IPS DF 19.7 (cell line): ENCODE measurements at regions not wholly inside any gene's neighbourhood (a gene's known extent, or its start where the extent isn't known, plus 50 kb on each side); places are given as distances from the start of the nearest gene placed in this dataset.

Source experiments
- DNase-seq: peaks from one replicate; pipeline ENCODE4 v3.0.0-alpha.2; 2013; ENCODE audit warnings: low read depth, low spot score

DNA sequence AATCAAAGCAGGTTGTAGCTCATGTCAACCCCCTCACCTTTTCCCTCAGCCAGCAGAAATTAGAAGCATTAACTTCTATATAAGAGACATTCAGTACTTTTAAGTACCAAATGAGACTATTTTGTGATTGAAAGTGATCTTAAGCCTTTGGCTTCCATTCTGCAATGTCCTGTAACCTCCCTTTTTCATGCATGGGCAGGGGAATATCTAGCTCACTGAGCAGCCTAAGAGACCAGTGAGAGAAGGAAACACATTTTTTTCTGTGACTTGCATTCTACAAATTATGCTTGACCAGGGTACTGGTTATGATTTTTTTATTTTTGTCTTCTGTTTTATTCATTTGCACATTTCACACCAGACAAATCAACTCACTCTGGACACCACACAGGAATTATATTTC, 369.6 kb downstream of the KCTD12 start:
- DNase-seq, result no peak

DNA sequence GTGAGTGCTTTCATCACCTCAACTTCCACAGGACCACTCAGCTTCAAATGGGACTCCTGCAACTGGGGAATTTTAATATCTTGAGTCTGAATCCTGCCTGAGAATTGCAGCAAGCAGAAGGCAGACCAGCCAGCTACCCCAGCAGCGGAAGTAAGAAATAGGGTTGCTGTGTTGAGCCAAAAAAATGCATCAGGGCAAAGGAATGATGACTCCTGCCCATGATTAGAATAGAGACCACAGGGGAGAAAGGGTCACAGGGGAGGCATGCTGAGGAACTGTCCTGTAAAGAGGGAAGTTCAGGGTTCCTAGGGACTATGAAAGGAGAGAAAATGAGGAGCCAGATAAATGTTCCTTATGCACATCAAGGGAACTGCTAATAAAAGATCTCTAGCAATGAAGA, 370.2 kb downstream of the KCTD12 start:
- DNase-seq, result no peak

DNA sequence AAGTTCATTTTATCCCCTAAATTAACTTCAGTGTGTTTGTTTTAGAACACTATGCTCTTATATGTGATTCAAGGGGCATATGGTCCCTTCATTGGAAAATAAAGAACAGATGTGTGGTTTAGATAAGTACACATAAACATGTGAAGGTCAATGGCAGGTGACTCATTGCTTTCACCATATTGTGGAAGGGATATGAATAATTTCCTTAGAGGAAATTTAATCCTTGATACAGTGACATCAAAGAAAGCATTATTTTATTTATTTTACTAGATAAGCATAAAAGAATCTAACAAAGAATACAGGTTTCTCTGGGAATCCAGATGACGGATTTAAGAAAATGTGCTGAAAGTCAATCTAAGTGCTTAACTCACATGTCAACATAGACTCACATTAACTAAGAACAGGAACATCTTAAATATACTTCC, 373.5 kb downstream of the KCTD12 start:
- no peak for DNase-seq

- DNase-seq, result no peak
These were observed 380.8 kb downstream of the KCTD12 start for GRCh38 chr13:76505437-76505836.

- no peak for DNase-seq
These were observed 382.4 kb downstream of the KCTD12 start for GRCh38 chr13:76503766-76504165.

DNA sequence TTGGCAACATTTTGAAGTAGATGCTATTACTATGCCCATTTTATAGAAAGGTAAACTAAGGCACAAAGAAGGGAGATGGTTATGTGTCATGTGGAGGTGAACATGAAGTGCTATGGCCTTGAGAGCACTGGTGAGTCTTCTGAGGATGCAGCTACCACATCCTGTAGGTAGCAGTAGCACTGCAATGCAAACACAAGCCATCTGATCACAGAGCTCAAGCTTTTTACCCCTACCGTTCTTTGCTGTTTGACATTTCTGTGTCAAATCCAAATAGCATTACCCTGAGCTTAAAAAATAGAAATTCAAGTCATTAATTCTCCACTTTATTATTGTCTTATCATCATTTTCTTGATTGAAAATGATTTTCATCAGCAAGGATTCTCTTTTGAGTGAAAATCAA, 382.9 kb downstream of the KCTD12 start:
- no peak for DNase-seq

DNA sequence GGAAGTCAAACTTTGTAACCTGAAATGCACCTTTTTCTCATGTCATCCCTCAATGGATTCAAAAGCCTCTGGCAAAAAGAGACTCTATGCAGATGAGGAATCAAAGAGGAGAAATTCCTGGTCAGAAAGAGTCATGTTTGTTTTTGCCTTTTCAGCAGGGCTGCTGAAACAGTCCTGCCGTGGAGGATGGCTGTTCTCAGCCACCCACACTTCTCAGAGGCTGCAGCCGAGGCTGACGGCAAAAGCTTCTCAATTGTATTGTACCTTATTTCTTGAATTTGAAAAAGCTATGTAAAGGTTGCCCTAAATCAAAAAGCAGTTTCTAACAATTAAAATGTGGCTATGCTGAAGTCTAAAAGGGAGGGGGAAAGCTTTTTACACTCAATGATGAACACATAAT, 385.3 kb downstream of the KCTD12 start:
- no peak for DNase-seq

- no peak for DNase-seq
These were observed 386.3 kb downstream of the KCTD12 start for GRCh38 chr13:76499891-76500290.

DNA sequence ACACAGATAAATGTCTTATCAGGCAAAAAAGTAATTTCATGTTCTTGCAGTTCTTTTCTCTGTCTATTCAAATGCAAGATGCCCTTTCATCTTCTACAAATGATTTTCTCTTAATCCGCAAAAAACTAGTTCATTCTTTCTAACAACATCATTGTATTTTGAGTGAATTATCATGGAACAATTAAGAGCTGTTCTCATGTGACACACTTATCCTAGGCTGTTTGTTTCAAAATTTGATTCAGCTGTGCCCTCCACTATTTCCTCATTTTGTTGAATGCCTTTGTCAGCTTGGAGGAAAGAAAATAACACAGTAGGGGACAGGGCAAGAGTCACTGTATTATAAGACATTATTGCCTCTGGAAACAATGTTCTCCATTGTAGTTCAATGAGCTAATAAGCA, 396.9 kb downstream of the KCTD12 start:
- DNase-seq, result no peak

- DNase-seq, result no peak
These were observed 404.5 kb downstream of the KCTD12 start for GRCh38 chr13:76481738-76482137.

- DNase-seq, result no peak
These were observed 411.2 kb downstream of the KCTD12 start for GRCh38 chr13:76474966-76475365.

DNA sequence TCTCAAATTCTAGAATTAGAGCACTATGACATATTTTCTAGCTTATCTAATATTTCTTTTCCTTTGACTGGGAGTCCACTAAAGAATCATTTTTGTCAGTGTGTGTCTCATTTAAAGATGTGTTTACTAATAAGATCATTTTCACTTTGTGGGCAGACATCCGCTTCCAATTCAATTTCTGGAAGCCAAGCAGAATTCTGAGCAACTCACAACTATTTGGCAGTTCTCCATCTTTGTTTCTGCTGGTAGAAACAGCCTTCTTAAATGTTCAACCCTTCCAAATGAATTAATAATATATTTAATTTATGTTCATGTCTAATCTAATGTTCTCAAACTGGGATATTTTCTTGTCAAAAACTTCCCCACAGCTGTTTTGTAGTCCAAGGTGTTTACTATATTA, 411.8 kb downstream of the KCTD12 start:
- no peak for DNase-seq

DNA sequence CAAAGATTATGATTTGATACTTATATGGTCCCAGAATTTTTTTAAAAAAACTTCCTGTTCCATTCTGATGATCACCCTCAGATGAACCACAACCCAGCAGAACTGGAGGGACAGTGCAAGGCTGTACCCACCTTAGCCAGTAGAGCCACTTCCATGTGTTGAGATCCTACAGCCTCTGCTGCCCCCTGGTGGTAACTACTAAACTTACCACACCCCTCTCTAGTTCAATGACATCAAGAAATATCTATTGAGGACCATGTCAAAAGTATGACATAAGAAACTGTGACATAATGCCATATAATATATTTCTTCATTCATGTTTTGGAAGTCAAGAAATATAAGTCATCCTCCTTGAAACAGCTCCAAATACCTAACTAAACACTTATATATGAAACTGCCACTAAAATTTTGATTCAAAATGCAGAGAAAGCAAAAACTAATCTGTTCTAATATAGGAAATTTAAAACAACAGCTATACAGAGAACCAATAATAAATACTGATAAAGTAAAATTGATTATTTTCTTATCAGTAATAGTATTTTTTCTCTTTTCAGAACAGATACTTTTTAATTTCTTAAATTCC, 412.6 kb downstream of the KCTD12 start:
- peak; percentile 30 for DNase-seq

- DNase-seq, result no peak
These were observed 413.3 kb downstream of the KCTD12 start for GRCh38 chr13:76472916-76473315.

GRCh38 chr13:76471486-76471885, 414.7 kb downstream of the KCTD12 start:
- DNase-seq, result no peak

DNA sequence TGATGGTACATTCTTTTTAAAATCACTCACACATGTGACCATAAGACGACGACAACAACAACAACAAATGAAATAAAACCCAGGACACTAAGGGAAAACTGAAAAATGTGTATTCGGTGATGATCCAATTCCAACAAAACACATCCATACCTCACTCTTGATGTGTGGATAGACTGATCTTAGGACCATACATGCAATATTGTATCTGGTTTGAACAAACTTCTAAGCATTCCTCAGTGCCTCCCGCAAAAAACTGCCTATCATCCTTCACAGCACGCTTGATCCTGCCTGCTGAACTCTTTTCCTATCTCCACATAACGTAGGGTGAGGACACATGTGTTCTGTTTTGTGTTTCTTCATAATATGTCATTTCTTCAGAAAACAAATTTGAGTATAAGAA, 415.2 kb downstream of the KCTD12 start:
- no peak for DNase-seq

DNA sequence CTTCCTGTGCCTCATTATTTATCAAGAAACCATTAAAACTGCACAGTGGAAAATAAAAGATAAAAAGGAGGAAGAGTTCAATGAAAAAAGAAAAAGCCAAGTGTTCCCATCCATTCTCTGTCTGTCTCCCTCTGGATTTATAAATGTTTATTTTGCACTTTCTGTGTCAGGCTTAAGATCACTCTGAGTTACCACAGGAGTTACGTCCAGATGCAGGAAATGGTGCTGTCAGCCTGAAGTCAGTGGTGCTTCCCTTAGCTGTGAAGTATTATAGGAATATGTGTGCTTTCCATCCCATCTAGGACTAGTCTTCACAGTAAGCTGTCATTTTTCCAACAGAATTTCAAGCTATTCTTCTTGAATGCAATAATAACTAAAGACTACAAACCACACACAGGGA, 420.2 kb downstream of the KCTD12 start:
- DNase-seq, result no peak

GRCh38 chr13:76463314-76463713, 422.9 kb downstream of the KCTD12 start:
- no peak for DNase-seq

DNA sequence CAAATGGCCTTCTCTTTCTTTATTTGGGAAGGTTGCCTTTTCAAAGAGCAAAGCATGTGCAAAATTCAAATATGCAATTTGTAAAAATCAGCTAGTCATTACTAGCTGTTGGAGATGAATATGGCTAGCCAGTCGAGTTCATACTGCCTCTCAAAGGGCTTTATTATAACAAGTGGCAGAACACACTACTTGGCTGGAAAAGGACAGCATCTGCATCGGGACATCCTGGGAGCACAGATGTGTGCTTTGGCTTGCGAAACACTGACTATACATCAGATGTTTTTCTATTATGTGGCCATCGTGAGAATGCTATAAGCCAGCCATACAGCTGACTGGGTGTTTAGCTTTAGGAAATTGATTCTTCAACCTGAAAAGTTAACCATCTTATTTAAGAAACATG, 424.2 kb downstream of the KCTD12 start:
- no peak for DNase-seq

DNA sequence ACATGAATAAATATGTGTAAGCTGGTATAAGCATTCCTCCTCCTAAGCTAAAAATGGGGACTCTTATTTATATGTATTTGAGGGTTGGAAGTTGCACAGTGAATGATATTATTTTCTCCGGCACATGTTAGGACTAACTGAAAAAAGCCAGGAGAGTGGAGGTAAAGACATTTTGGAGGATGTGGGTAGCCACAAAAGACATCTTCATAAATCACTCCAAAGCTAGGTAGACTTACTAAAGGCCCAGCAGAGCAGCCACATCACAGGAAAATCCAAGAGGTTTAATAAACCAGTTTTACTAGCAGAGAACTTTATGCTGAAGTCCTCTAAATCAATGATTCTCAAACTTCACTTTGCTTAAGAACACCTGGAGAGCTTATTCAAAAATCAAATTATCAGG, 424.7 kb downstream of the KCTD12 start:
- no peak for DNase-seq

DNA sequence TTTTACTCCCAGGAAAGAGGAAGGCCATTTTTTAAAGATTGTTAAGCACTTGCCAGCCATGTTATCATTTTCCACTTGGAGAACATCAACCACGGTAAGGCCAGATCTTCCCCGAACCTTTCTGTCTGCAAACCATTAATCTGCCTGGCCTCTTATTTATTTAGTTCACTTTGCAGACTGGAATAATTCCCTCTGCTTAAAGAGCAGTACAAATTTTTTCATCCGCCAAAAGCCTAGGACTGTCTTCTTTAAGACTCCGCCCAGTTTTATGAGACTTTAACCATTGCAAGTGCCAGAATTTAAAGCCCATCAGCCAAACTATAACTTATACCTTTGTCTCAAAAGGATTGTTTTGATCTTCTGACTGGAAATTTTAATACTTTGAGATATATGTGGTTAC, 426.3 kb downstream of the KCTD12 start:
- no peak for DNase-seq

GRCh38 chr13:76455960-76456359, 430.2 kb downstream of the KCTD12 start:
- DNase-seq, result no peak

GRCh38 chr13:76454991-76455390, 431.2 kb downstream of the KCTD12 start:
- DNase-seq, result no peak

DNA sequence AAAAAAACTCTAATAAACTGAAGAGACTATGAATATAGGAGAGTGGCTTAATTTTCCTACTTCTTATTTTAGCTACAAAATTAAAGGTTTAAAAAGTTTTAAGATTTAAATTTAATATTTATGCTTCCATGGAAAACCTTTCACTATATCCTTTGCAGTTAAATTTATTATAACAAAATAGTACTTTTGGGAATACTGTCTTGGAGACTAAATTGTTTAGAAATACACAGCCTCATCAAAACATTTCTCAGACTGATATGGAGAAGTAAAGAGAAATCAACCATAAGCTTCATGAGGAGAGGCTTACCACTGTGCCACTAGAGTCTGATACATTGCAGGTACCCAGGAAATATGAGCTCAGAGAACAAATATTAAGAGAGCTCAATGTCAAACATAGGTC, 436.5 kb downstream of the KCTD12 start:
- no peak for DNase-seq
